Endothelial cell (in vitro differentiated cells): ENCODE measurements at regions not wholly inside any gene's neighbourhood (a gene's known extent, or its start where the extent isn't known, plus 50 kb on each side); places are given as distances from the start of the nearest gene placed in this dataset.

Experiments used
- DNase-seq: peaks from one replicate; pipeline ENCODE4 v3.0.0; 2021; ENCODE audit warnings: low spot score
- H3K27ac Mint-ChIP-seq: one replicate; pipeline ENCODE4 v1.8.0; 2021; ENCODE audit warnings: mixed read lengths, inconsistent platforms; ENCODE audit not compliant: unreplicated experiment
- H3K27me3 Mint-ChIP-seq: one replicate; pipeline ENCODE4 v1.8.0; 2021; ENCODE audit warnings: mild to moderate bottlenecking, moderate library complexity, mixed read lengths, inconsistent platforms; ENCODE audit not compliant: unreplicated experiment
- H3K36me3 Mint-ChIP-seq: one replicate; pipeline ENCODE4 v1.8.0; 2021; ENCODE audit warnings: mild to moderate bottlenecking, low read depth, mixed read lengths, inconsistent platforms; ENCODE audit not compliant: unreplicated experiment
- H3K4me1 Mint-ChIP-seq: one replicate; pipeline ENCODE4 v1.8.0; 2021; ENCODE audit warnings: mild to moderate bottlenecking, mixed read lengths, inconsistent platforms; ENCODE audit not compliant: unreplicated experiment
- H3K4me3 Mint-ChIP-seq: one replicate; pipeline ENCODE4 v1.8.0; 2021; ENCODE audit warnings: mild to moderate bottlenecking, mixed read lengths, inconsistent platforms; ENCODE audit not compliant: unreplicated experiment
- H3K9me3 Mint-ChIP-seq: one replicate; pipeline ENCODE4 v1.8.0; 2021; ENCODE audit warnings: mixed read lengths, inconsistent platforms; ENCODE audit not compliant: unreplicated experiment
- TF ChIP-seq, protein P1 (sequence below): fragments of 200-600 bp; sonication (generic); IDR thresholded peaks from one replicate; pipeline ENCODE4 v1.5.0; 2021; ENCODE audit warnings: antibody characterized with exemption; ENCODE audit not compliant: unreplicated experiment

DNA sequence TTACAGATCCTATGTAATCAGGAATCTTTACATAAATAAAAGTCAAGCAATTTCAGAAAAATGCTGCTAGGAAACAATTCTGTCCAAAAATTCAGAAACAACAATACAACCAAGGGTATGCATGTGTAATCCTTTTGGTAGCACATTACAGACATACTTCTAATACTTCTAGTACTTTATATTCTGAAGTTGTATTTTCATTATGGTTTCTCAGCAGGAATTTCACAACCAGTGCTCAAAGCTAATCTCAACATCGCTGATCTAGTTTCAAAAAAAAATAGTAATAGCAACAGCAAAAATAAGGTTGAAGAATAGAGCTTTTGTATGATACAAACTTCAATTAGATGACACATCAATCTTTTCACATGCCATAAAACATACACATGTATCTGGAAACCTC, 545.2 kb downstream of the LTN1 start:
- TF ChIP-seq, protein P1, sequence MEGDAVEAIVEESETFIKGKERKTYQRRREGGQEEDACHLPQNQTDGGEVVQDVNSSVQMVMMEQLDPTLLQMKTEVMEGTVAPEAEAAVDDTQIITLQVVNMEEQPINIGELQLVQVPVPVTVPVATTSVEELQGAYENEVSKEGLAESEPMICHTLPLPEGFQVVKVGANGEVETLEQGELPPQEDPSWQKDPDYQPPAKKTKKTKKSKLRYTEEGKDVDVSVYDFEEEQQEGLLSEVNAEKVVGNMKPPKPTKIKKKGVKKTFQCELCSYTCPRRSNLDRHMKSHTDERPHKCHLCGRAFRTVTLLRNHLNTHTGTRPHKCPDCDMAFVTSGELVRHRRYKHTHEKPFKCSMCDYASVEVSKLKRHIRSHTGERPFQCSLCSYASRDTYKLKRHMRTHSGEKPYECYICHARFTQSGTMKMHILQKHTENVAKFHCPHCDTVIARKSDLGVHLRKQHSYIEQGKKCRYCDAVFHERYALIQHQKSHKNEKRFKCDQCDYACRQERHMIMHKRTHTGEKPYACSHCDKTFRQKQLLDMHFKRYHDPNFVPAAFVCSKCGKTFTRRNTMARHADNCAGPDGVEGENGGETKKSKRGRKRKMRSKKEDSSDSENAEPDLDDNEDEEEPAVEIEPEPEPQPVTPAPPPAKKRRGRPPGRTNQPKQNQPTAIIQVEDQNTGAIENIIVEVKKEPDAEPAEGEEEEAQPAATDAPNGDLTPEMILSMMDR, result no peak
- no peak overlapping the region for H3K27ac Mint-ChIP-seq
- H3K27me3 Mint-ChIP-seq, result no peaks in the 10 kb centered on the region
- no peaks in the 10 kb centered on the region for H3K9me3 Mint-ChIP-seq
- DNase-seq, result no peak
- no peaks in the 10 kb centered on the region for H3K4me1 Mint-ChIP-seq
- no peaks in the 10 kb centered on the region for H3K36me3 Mint-ChIP-seq
- H3K4me3 Mint-ChIP-seq, result no peak overlapping the region

DNA sequence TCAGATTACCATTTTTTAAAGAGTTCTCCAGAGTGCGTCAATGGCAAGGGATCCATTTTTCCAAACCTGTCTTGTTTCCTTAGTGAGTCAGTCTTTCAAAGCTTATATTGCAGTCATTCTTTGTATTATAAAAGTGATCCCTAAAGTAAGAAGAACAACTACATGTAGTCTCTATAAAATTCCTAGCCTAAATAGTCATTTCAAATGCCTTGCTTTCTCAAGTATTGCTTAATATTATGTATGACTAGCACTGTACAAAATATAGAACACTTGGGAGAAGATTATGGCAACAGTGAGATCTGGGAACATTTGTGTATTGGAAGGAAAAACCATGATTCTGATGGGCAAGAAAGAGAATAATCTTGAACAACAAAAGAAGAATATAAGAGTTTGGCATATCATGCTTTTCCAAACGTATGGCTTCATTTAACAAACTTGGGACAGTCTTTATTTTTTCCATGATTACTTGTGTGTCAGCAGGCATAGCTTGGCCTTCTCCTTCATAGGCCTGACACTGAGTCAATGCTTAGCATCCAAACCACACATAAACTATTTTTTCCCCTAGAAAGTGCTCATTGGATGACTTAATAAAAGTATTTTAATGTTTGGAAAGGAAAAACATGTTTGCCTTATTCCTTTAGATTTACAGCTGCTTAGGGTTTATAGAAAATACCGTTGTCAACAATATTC, 547.4 kb downstream of the LTN1 start:
- DNase-seq, result no peak
- TF ChIP-seq, protein P1, result no peak

DNA sequence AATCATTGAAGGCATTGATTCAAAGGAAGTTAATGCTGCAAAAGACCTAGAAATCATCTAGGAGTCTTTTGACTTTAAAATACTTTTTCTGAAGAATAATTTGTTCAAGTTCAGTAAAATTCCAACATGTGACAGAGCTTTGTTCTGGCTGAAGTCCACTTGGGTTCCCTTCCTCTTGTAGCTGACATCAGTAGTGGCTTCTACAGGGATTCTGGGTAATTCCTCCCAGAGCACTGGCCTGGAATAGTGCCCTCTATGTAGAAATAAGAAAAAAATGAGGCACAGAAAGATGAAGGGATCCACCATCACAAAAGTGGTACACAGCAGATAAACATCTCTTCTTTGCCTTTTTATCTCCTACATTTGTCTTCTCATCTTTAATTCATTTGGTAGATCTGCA, 548.1 kb downstream of the LTN1 start:
- Mint-ChIP-seq H3K27ac (no peak overlapping the region), H3K36me3 (no peaks in the 10 kb centered on the region), H3K4me1 (no peaks in the 10 kb centered on the region)

More for the DNA sequence above, 547.4 kb downstream of the LTN1 start:
- no peaks in the 10 kb centered on the region for H3K36me3 Mint-ChIP-seq
- no peaks in the 10 kb centered on the region for H3K4me1 Mint-ChIP-seq
- H3K4me3 Mint-ChIP-seq, result no peak overlapping the region
- H3K9me3 Mint-ChIP-seq, result no peaks in the 10 kb centered on the region
- H3K27me3 Mint-ChIP-seq, result no peaks in the 10 kb centered on the region
- no peak overlapping the region for H3K27ac Mint-ChIP-seq

DNA sequence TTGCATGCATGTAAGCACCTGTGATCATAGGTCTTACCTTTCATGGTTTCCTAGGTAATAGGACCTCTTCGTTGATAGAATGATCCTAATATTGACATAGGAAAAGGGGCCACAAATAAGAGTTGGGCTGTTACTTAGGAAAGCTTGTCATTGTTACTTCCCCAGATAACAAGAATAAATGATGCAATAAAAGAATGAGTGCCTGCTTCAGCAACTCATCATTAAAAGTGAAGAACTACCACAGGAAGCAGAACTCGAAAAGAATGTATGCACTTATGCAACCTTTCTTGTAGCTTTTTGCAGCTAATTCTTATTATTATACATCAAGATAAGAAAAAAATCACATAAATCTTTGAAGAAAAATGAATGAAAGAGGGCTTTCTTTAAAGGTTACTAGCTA, 548.6 kb downstream of the LTN1 start:
- Mint-ChIP-seq H3K36me3 (no peaks in the 10 kb centered on the region), H3K27me3 (no peaks in the 10 kb centered on the region), H3K9me3 (no peaks in the 10 kb centered on the region), H3K4me3 (no peak overlapping the region), H3K27ac (no peak overlapping the region), H3K4me1 (no peaks in the 10 kb centered on the region)
- no peak for DNase-seq
- TF ChIP-seq, protein P1, result no peak

More for the DNA sequence above, 548.1 kb downstream of the LTN1 start:
- TF ChIP-seq, protein P1, result no peak
- no peak for DNase-seq
- Mint-ChIP-seq H3K4me3 (no peak overlapping the region), H3K9me3 (no peaks in the 10 kb centered on the region), H3K27me3 (no peaks in the 10 kb centered on the region)

DNA sequence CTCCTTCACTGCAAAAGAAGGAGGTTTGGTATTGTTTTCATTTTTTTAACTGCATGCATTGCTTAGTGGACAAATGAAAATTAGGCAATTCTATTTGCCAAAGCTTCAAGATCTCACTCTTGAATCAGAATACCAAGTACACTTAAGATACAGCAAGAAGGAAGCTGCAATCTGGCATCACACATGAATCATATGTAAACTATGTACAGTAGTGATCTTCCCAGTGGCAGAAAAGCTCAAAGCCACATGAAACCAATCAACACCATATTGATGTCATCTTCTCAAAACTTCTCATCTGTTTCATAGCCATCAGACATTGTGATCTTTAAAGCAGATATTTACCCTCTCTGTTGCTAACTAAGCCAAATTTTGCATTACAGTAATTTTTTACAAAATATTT, 550.1 kb downstream of the LTN1 start:
- H3K9me3 Mint-ChIP-seq, result no peaks in the 10 kb centered on the region
- no peak overlapping the region for H3K27ac Mint-ChIP-seq
- no peak for DNase-seq
- no peaks in the 10 kb centered on the region for H3K27me3 Mint-ChIP-seq
- H3K4me1 Mint-ChIP-seq, result no peaks in the 10 kb centered on the region
- TF ChIP-seq, protein P1, result no peak
- H3K36me3 Mint-ChIP-seq, result no peaks in the 10 kb centered on the region
- no peak overlapping the region for H3K4me3 Mint-ChIP-seq
